HG02852 (cell line): ENCODE measurements at regions not wholly inside any gene's neighbourhood (a gene's known extent, or its start where the extent isn't known, plus 50 kb on each side); places are given as distances from the start of the nearest gene placed in this dataset.
A peak's percentile ranks its signal among the peaks of the same experiment; 100 is the strongest.
"Not testable (repeated sequence)": the region's sequence is repeated elsewhere in the genome, so short reads cannot be mapped to it uniquely, and the experiment has no call there.

Source experiments
- ATAC-seq: cut with Tn5 transposase; IDR thresholded peaks from one replicate; pipeline ENCODE4 v1.9.1; 2021; ENCODE audit warnings: mild to moderate bottlenecking, moderate library complexity; ENCODE audit not compliant: unreplicated experiment

GRCh38 chrX:118212817-118213183 lies 96.2 kb upstream of the KLHL13 start:
- ATAC-seq = peak; percentile 70

- ATAC-seq = no peak
These were observed 98.7 kb upstream of the KLHL13 start for GRCh38 chrX:118215346-118215745.

GRCh38 chrX:118216087-118216486 lies 99.5 kb upstream of the KLHL13 start:
- ATAC-seq = no peak

- no peak for ATAC-seq
These were observed 99.9 kb upstream of the KLHL13 start for GRCh38 chrX:118216509-118216908.

- no peak for ATAC-seq
These were observed 101.5 kb upstream of the KLHL13 start for GRCh38 chrX:118218079-118218478.

GRCh38 chrX:118218940-118219339 lies 102.3 kb upstream of the KLHL13 start:
- ATAC-seq = no peak

- ATAC-seq = no peak
These were observed 103.3 kb upstream of the KLHL13 start for GRCh38 chrX:118219866-118220265.

- no peak for ATAC-seq
These were observed 103.9 kb upstream of the KLHL13 start for GRCh38 chrX:118220509-118220908.

- no peak for ATAC-seq
These were observed 104.7 kb upstream of the KLHL13 start for GRCh38 chrX:118221270-118221669.

GRCh38 chrX:118221733-118222132 lies 105.1 kb upstream of the KLHL13 start:
- no peak for ATAC-seq

GRCh38 chrX:118222421-118222820 lies 105.8 kb upstream of the KLHL13 start:
- ATAC-seq = no peak

GRCh38 chrX:118225711-118226428 lies 109.3 kb upstream of the KLHL13 start:
- ATAC-seq = peak; percentile 75

- no peak for ATAC-seq
These were observed 111.4 kb upstream of the KLHL13 start for GRCh38 chrX:118228041-118228440.

- no peak for ATAC-seq
These were observed 111.8 kb upstream of the KLHL13 start for GRCh38 chrX:118228456-118228855.

- ATAC-seq = no peak
These were observed 114.4 kb upstream of the WDR44 start for GRCh38 chrX:118231464-118231863.

GRCh38 chrX:118239178-118239870 lies 106.6 kb upstream of the WDR44 start:
- ATAC-seq = no peak

- ATAC-seq = no peak
These were observed 105.8 kb upstream of the WDR44 start for GRCh38 chrX:118239913-118240698.

GRCh38 chrX:118246961-118247360 lies 98.9 kb upstream of the WDR44 start:
- ATAC-seq = not testable (repeated sequence)

- no peak for ATAC-seq
These were observed 96.8 kb upstream of the WDR44 start for GRCh38 chrX:118249146-118249545.

- ATAC-seq = no peak
These were observed 95.5 kb upstream of the WDR44 start for GRCh38 chrX:118250445-118250844.

- ATAC-seq = no peak
These were observed 94.6 kb upstream of the WDR44 start for GRCh38 chrX:118251271-118251670.

GRCh38 chrX:118252967-118253366 lies 92.9 kb upstream of the WDR44 start:
- no peak for ATAC-seq
